ENCODE measurements at regions not wholly inside any gene's neighbourhood (a gene's known extent, or its start where the extent isn't known, plus 50 kb on each side); places are given as distances from the start of the nearest gene placed in this dataset.

- DNase-seq (no peak), ATAC-seq (no peak)
- no peaks in the 10 kb centered on the region for H3K27me3 ChIP-seq (ENCODE audit: low read depth)
- H3K36me3 ChIP-seq = no peaks in the 10 kb centered on the region
- no peak overlapping the region for H3K27ac ChIP-seq
- no peak overlapping the region for H3K4me3 ChIP-seq
- TF ChIP-seq, protein P1, sequence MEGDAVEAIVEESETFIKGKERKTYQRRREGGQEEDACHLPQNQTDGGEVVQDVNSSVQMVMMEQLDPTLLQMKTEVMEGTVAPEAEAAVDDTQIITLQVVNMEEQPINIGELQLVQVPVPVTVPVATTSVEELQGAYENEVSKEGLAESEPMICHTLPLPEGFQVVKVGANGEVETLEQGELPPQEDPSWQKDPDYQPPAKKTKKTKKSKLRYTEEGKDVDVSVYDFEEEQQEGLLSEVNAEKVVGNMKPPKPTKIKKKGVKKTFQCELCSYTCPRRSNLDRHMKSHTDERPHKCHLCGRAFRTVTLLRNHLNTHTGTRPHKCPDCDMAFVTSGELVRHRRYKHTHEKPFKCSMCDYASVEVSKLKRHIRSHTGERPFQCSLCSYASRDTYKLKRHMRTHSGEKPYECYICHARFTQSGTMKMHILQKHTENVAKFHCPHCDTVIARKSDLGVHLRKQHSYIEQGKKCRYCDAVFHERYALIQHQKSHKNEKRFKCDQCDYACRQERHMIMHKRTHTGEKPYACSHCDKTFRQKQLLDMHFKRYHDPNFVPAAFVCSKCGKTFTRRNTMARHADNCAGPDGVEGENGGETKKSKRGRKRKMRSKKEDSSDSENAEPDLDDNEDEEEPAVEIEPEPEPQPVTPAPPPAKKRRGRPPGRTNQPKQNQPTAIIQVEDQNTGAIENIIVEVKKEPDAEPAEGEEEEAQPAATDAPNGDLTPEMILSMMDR (IDR thresholded peaks at IDR 0.05) = no peak
- intact Hi-C loops (cut with DNase I) = no loop called here
- H3K4me1 ChIP-seq = no peaks in the 10 kb centered on the region
- H3K9me3 ChIP-seq = no peaks in the 10 kb centered on the region
These were observed 342.3 kb downstream of the HNRNPD start for GRCh38 chr4:82031376-82031927.

DNA sequence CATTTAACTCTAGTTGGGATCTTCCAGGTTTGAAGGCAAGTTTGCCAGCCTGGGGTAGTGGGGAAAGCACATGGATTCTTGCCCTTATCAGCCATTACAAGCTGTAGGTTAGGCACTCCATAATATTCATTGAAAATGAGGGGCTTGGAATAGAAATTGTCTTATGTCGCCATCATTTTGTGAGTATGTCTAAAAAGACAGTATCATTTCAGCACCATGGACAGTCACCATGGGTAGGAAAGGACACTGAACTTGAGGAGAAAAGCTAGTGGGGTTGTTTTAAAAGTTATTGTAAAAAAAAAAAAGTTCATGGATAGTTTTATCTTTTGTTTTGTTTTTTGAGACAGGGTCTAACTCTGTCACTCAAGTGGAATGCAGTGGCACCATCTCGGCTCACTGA is 356.1 kb downstream of the HNRNPD start:
- H3K9me3 ChIP-seq = no peaks in the 10 kb centered on the region
- TF ChIP-seq, protein P1 (IDR thresholded peaks at IDR 0.05) = no peak
- DNase-seq (no peak), ATAC-seq (no peak)
- H3K36me3 ChIP-seq = no peaks in the 10 kb centered on the region
- H3K4me1 ChIP-seq = no peaks in the 10 kb centered on the region
- no peaks in the 10 kb centered on the region for H3K27me3 ChIP-seq (ENCODE audit: low read depth)
- intact Hi-C loops (cut with DNase I) = no loop called here
- H3K27ac ChIP-seq = no peak overlapping the region
- H3K4me3 ChIP-seq = no peak overlapping the region

DNA sequence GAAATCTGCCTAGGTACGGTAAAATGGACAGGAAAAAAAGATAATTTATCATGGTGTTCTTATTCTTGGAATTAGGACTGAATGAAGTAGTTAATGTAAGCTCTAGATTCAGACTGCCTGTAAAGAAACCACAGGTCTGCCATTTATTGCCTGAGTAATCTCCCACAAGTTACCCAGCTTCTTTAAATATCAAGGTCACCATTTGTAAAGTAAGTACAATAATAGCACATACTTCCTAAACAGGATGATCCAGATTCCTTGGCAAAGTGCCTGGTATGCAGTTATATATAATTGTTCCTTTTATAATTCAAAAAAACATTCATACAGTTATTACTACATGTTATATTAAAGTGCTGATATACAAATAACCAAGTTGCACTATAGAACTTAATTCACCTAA is 368.6 kb downstream of the HNRNPD start:
- TF ChIP-seq, protein P1 (IDR thresholded peaks at IDR 0.05) = no peak
- intact Hi-C loops (cut with DNase I) = no loop called here
- Histone ChIP-seq H3K4me1 (no peaks in the 10 kb centered on the region), H3K36me3 (no peaks in the 10 kb centered on the region), H3K27ac (no peak overlapping the region), H3K27me3 (ENCODE audit: low read depth) (no peaks in the 10 kb centered on the region), H3K9me3 (no peaks in the 10 kb centered on the region), H3K4me3 (no peak overlapping the region)
- DNase-seq (no peak), ATAC-seq (no peak)

- H3K4me3 ChIP-seq = no peak overlapping the region
- ATAC-seq (no peak), DNase-seq (no peak)
- no peak overlapping the region for H3K27ac ChIP-seq
- no peaks in the 10 kb centered on the region for H3K36me3 ChIP-seq
- intact Hi-C loops (cut with DNase I) = no loop called here
- H3K27me3 ChIP-seq (ENCODE audit: low read depth) = no peaks in the 10 kb centered on the region
- TF ChIP-seq, protein P1 (IDR thresholded peaks at IDR 0.05) = no peak
- no peaks in the 10 kb centered on the region for H3K9me3 ChIP-seq
- no peaks in the 10 kb centered on the region for H3K4me1 ChIP-seq
These were observed 376.5 kb downstream of the HNRNPD start for GRCh38 chr4:81997313-81997712.

- Histone ChIP-seq H3K9me3 (no peaks in the 10 kb centered on the region), H3K27me3 (ENCODE audit: low read depth) (no peaks in the 10 kb centered on the region), H3K27ac (no peak overlapping the region), H3K4me3 (no peak overlapping the region), H3K4me1 (no peaks in the 10 kb centered on the region), H3K36me3 (no peaks in the 10 kb centered on the region)
- TF ChIP-seq, protein P1 (IDR thresholded peaks at IDR 0.05) = no peak
- intact Hi-C loops (cut with DNase I) = no loop called here
- no peak for DNase-seq
- no peak for ATAC-seq
These were observed 382.9 kb downstream of the HNRNPD start for GRCh38 chr4:81990898-81991297.

DNA sequence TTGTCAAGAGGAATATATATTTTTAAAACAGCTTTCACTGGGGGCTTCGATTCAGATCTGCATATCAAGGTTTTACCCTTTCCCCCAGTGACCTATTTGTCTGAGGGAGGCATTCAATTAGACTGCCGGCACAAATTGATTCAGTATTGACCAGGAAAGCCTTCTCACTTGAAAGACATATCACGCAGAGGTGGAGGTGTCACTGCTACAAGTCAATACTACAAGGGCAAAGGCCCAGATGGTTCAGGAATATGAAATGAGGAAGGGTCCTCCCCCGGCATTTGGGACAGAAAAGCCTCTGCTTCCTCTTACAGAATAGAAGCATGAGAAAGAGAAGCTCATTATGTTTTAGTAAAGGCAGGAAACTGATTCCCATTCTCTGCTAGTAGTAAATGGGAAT is 383.6 kb downstream of the HNRNPD start:
- Histone ChIP-seq H3K27ac (no peak overlapping the region), H3K27me3 (ENCODE audit: low read depth) (no peaks in the 10 kb centered on the region), H3K9me3 (no peaks in the 10 kb centered on the region), H3K4me3 (no peak overlapping the region), H3K4me1 (no peaks in the 10 kb centered on the region), H3K36me3 (no peaks in the 10 kb centered on the region)
- TF ChIP-seq, protein P1 (IDR thresholded peaks at IDR 0.05) = no peak
- ATAC-seq (no peak), DNase-seq (no peak)
- intact Hi-C loops (cut with DNase I) = no loop called here
